A549 (cell line): ENCODE measurements at regions not wholly inside any gene's neighbourhood (a gene's known extent, or its start where the extent isn't known, plus 50 kb on each side); places are given as distances from the start of the nearest gene placed in this dataset.

Experiments used
- EP300 ChIP-seq, 2 experiments: fragments of >200 bp; sonication (Bioruptor Twin); formaldehyde crosslinking; IDR thresholded peaks; 2 replicates in 1 of 2; 3 replicates in 1 of 2; pipeline ENCODE4 v1.6.1; 2016 to 2017
- POLR2A ChIP-seq: IDR thresholded peaks from 2 replicates; pipeline ENCODE4 v1.6.1; 2012; ENCODE audit warnings: mild to moderate bottlenecking, low read length
- TFCP2L1 ChIP-seq: fragments of 250-450 bp; sonication (Bioruptor Pico); IDR thresholded peaks from 2 replicates; pipeline ENCODE4 v1.5.0; 2021; ENCODE audit warnings: mild to moderate bottlenecking

DNA sequence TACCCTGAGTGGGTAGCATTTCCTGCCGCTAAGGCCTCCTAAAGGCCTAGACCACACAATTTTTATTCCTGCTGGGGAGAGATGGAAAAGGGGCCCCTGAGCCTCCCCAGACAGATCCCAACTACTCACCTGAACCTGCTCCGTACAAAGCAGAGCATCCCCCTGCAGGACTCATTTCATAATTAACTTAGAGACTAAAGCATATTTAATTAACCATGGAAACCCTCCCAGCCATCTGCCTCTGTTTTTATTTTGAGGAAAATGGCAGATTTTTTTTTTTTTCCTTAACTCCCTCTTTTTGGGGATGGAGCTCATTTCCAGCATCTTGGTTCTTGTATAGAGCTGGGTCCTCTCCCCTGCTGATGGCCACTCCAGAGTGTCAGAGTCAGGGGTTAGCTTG lies 96.5 kb upstream of the CRHR1 start:
- TF ChIP-seq POLR2A (no peak), EP300 (IDR thresholded peaks at IDR 0.05) (no peak), TFCP2L1 (CRISPR knock-in tag) (no peak)
